WTC11 (cell line): ENCODE measurements at regions not wholly inside any gene's neighbourhood (a gene's known extent, or its start where the extent isn't known, plus 50 kb on each side); places are given as distances from the start of the nearest gene placed in this dataset.

Source experiments
- ATAC-seq: fragments of 200-7000 bp; cut with Tn5 transposase; 2 replicates; pipeline ENCODE4 v1.10.0; 2021; ENCODE audit warnings: mild to moderate bottlenecking, moderate library complexity
- CTCF ChIA-PET: fragments of 300-600 bp; sonication (Branson Sonifier 250); formaldehyde crosslinking; loops from one replicate; lab custom pipeline; 2021; ENCODE audit warnings: antibody characterized with exemption; lab: Charles Lee
- POLR2A ChIA-PET: fragments of 350-600 bp; sonication (Branson Sonifier 250); formaldehyde crosslinking; loops from one replicate; lab custom pipeline; 2021; ENCODE audit warnings: antibody characterized with exemption; lab: Charles Lee
- DNase-seq: peaks from one replicate; pipeline ENCODE4 v3.0.0; 2021; ENCODE audit warnings: low spot score
- H3K27ac Mint-ChIP-seq: 2 replicates; pipeline ENCODE4 v1.8.0; 2021; ENCODE audit warnings: mixed read lengths
- H3K27me3 Mint-ChIP-seq: 2 replicates; pipeline ENCODE4 v1.8.0; 2021; ENCODE audit warnings: low read depth, mild to moderate bottlenecking, moderate library complexity, mixed read lengths
- H3K36me3 Mint-ChIP-seq: 2 replicates; pipeline ENCODE4 v1.8.0; 2021; ENCODE audit warnings: mixed read lengths
- H3K4me1 Mint-ChIP-seq: 2 replicates; pipeline ENCODE4 v1.8.0; 2022; ENCODE audit warnings: mixed read lengths
- H3K4me3 Mint-ChIP-seq: 2 replicates; pipeline ENCODE4 v1.8.0; 2021; ENCODE audit warnings: mild to moderate bottlenecking, moderate library complexity, mixed read lengths
- H3K9me3 Mint-ChIP-seq: 2 replicates; pipeline ENCODE4 v1.8.0; 2021; ENCODE audit warnings: mixed read lengths
- CREB1 ChIP-seq: sonication (generic); formaldehyde crosslinking; IDR thresholded peaks from 2 replicates; pipeline ENCODE4 v1.8.0; 2023; ENCODE audit warnings: mild to moderate bottlenecking, missing genetic modification reagents
- CREM ChIP-seq: sonication (generic); formaldehyde crosslinking; IDR thresholded peaks from 2 replicates; pipeline ENCODE4 v1.8.1; 2022; ENCODE audit warnings: mild to moderate bottlenecking, missing genetic modification reagents, moderate library complexity
- CTCF ChIP-seq: fragments of 200-600 bp; IDR thresholded peaks from 2 replicates; pipeline ENCODE4 v1.8.0; 2022; ENCODE audit warnings: antibody characterized with exemption
- E2F1 ChIP-seq: sonication (generic); formaldehyde crosslinking; IDR thresholded peaks from 2 replicates; pipeline ENCODE4 v1.8.0; 2022; ENCODE audit warnings: mild to moderate bottlenecking, missing genetic modification reagents
- FOXK1 ChIP-seq: sonication (generic); formaldehyde crosslinking; IDR thresholded peaks from 2 replicates; pipeline ENCODE4 v1.8.0; 2022; ENCODE audit warnings: mild to moderate bottlenecking, moderate library complexity, missing genetic modification reagents
- GTF2I ChIP-seq: fragments of 250-450 bp; sonication (Bioruptor Pico); conservative IDR thresholded peaks from 2 replicates; pipeline ENCODE4 v1.4.0; 2021; ENCODE audit warnings: mild to moderate bottlenecking
- MLX ChIP-seq: sonication (generic); formaldehyde crosslinking; IDR thresholded peaks from 2 replicates; pipeline ENCODE4 v1.8.1; 2023; ENCODE audit warnings: mild to moderate bottlenecking, missing genetic modification reagents, moderate library complexity
- MYBL2 ChIP-seq: sonication (generic); formaldehyde crosslinking; IDR thresholded peaks from 2 replicates; pipeline ENCODE4 v1.8.1; 2023; ENCODE audit warnings: mild to moderate bottlenecking, moderate library complexity, missing genetic modification reagents
- NR1H2 ChIP-seq: sonication (generic); formaldehyde crosslinking; IDR thresholded peaks from 2 replicates; pipeline ENCODE4 v1.9.0; 2021; ENCODE audit warnings: mild to moderate bottlenecking, moderate library complexity, missing genetic modification reagents
- NR2C2 ChIP-seq: sonication (generic); formaldehyde crosslinking; IDR thresholded peaks from 2 replicates; pipeline ENCODE4 v1.8.0; 2022; ENCODE audit warnings: mild to moderate bottlenecking, missing genetic modification reagents
- PRRX2 ChIP-seq: fragments of 250-450 bp; sonication (Bioruptor Pico); IDR thresholded peaks from 2 replicates; pipeline ENCODE4 v1.8.0; 2021; ENCODE audit warnings: mild to moderate bottlenecking
- SP1 ChIP-seq: sonication (generic); formaldehyde crosslinking; conservative IDR thresholded peaks from 2 replicates; pipeline ENCODE4 v1.8.1; 2022; ENCODE audit warnings: missing genetic modification reagents
- TEAD4 ChIP-seq: sonication (generic); formaldehyde crosslinking; IDR thresholded peaks from 2 replicates; pipeline ENCODE4 v1.8.0; 2022; ENCODE audit warnings: mild to moderate bottlenecking, missing genetic modification reagents
- TP53 ChIP-seq: sonication (generic); formaldehyde crosslinking; IDR thresholded peaks from 2 replicates; pipeline ENCODE4 v1.8.1; 2023; ENCODE audit warnings: mild to moderate bottlenecking, missing genetic modification reagents
- USF2 ChIP-seq: sonication (generic); formaldehyde crosslinking; IDR thresholded peaks from 2 replicates; pipeline ENCODE4 v1.8.1; 2023; ENCODE audit warnings: mild to moderate bottlenecking, missing genetic modification reagents, moderate library complexity
- ZNF232 ChIP-seq: sonication (generic); formaldehyde crosslinking; IDR thresholded peaks from 2 replicates; pipeline ENCODE4 v1.8.0; 2022; ENCODE audit warnings: mild to moderate bottlenecking, missing genetic modification reagents
- ZNF423 ChIP-seq: fragments of 250-450 bp; sonication (Bioruptor Pico); IDR thresholded peaks from 2 replicates; pipeline ENCODE4 v2.1.2; 2022; ENCODE audit warnings: mild to moderate bottlenecking, moderate library complexity
- ZNF671 ChIP-seq: fragments of 250-450 bp; sonication (Bioruptor Pico); IDR thresholded peaks from 2 replicates; pipeline ENCODE4 v1.8.0; 2021; ENCODE audit warnings: mild to moderate bottlenecking
- TF ChIP-seq, protein P1 (sequence below): sonication (generic); formaldehyde crosslinking; IDR thresholded peaks from 2 replicates; pipeline ENCODE4 v1.8.0; 2022; ENCODE audit warnings: mild to moderate bottlenecking, missing genetic modification reagents
- TF ChIP-seq, protein P2 (sequence below): sonication (generic); formaldehyde crosslinking; IDR thresholded peaks from 2 replicates; pipeline ENCODE4 v1.8.1; 2022; ENCODE audit warnings: missing genetic modification reagents, borderline replicate concordance
- TF ChIP-seq, protein P3 (sequence below): sonication (generic); formaldehyde crosslinking; IDR thresholded peaks from 2 replicates; pipeline ENCODE4 v1.8.0; 2022; ENCODE audit warnings: mild to moderate bottlenecking, missing genetic modification reagents
- TF ChIP-seq, protein P4 (sequence below): sonication (generic); formaldehyde crosslinking; IDR thresholded peaks from 2 replicates; pipeline ENCODE4 v1.8.1; 2023; ENCODE audit warnings: mild to moderate bottlenecking, moderate library complexity, missing genetic modification reagents
- TF ChIP-seq, protein P5 (sequence below): fragments of 250-450 bp; sonication (Bioruptor Pico); conservative IDR thresholded peaks from 2 replicates; pipeline ENCODE4 v1.9.0; 2021; ENCODE audit warnings: mild to moderate bottlenecking
- TF ChIP-seq, protein P6 (sequence below): sonication (generic); formaldehyde crosslinking; IDR thresholded peaks from 2 replicates; pipeline ENCODE4 v1.8.1; 2022; ENCODE audit warnings: low read depth, mild to moderate bottlenecking, moderate library complexity, missing genetic modification reagents, borderline replicate concordance

GRCh38 chr3:16026753-16027152, 147.7 kb upstream of the GALNT15 start:
- POLR2A ChIA-PET: no interaction called here
- Mint-ChIP-seq H3K27me3 (peaks cover 36% of the 10 kb centered on the region), H3K9me3 (peaks cover 18% of the 10 kb centered on the region), H3K36me3 (peaks cover 5% of the 10 kb centered on the region), H3K4me3 (no peak overlapping the region), H3K27ac (no peak overlapping the region), H3K4me1 (no peaks in the 10 kb centered on the region)
- TF ChIP-seq ZNF423 (CRISPR knock-in tag): no peak
- no peak for TF ChIP-seq SP1 (CRISPR knock-in tag)
- TF ChIP-seq, protein P1, sequence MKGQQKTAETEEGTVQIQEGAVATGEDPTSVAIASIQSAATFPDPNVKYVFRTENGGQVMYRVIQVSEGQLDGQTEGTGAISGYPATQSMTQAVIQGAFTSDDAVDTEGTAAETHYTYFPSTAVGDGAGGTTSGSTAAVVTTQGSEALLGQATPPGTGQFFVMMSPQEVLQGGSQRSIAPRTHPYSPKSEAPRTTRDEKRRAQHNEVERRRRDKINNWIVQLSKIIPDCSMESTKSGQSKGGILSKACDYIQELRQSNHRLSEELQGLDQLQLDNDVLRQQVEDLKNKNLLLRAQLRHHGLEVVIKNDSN (CRISPR knock-in tag): no peak
- TF ChIP-seq, protein P2, sequence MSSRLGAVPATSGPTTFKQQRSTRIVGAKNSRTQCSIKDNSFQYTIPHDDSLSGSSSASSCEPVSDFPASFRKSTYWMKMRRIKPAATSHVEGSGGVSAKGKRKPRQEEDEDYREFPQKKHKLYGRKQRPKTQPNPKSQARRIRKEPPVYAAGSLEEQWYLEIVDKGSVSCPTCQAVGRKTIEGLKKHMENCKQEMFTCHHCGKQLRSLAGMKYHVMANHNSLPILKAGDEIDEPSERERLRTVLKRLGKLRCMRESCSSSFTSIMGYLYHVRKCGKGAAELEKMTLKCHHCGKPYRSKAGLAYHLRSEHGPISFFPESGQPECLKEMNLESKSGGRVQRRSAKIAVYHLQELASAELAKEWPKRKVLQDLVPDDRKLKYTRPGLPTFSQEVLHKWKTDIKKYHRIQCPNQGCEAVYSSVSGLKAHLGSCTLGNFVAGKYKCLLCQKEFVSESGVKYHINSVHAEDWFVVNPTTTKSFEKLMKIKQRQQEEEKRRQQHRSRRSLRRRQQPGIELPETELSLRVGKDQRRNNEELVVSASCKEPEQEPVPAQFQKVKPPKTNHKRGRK (CRISPR knock-in tag): no peak
- no peak for TF ChIP-seq E2F1
- TF ChIP-seq NR1H2 (CRISPR knock-in tag): no peak
- TF ChIP-seq MYBL2 (CRISPR knock-in tag): no peak
- no peak for TF ChIP-seq CTCF
- TF ChIP-seq, protein P3, sequence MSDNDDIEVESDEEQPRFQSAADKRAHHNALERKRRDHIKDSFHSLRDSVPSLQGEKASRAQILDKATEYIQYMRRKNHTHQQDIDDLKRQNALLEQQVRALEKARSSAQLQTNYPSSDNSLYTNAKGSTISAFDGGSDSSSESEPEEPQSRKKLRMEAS (CRISPR knock-in tag): no peak
- ATAC-seq: no peak
- CTCF ChIA-PET: interaction anchor here (1.0 kb wide), 1 partner anchor 52 kb away, joined by 3 read pairs; no protein-coding TSS in a partner anchor
- DNase-seq: no peak

DNA sequence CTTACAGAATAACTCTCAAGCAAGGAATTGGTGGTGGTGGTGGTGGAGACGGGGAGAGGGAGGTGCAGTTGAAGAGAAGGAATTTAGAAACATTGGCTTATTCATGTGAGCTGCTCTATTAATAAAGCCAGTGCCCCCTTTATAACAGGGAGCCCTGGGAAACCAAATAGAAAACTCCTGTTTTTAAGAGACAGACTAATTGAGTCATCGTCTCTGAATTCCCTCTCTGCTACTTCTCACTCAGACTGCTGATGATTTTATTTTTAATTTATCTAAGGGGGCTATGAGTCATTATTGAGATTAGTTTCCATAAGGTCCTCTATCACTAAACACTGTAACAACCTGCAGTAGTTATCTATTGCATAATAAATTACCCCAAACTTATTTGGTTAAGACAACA, 145.9 kb upstream of the GALNT15 start:
- peaks cover 18% of the 10 kb centered on the region for H3K27me3 Mint-ChIP-seq
- H3K27ac Mint-ChIP-seq: no peak overlapping the region
- ChIA-PET POLR2A (no interaction called here), CTCF (no interaction called here)
- ATAC-seq: no peak
- peaks cover 7% of the 10 kb centered on the region for H3K9me3 Mint-ChIP-seq
- DNase-seq: no peak
- H3K4me3 Mint-ChIP-seq: no peak overlapping the region
- H3K4me1 Mint-ChIP-seq: no peaks in the 10 kb centered on the region
- peaks cover 5% of the 10 kb centered on the region for H3K36me3 Mint-ChIP-seq
- TF ChIP-seq NR2C2 (CRISPR knock-in tag) (no peak), TP53 (CRISPR knock-in tag) (no peak), ZNF232 (CRISPR knock-in tag) (no peak), GTF2I (CRISPR knock-in tag) (no peak), TEAD4 (CRISPR knock-in tag) (no peak), USF2 (no peak), PRRX2 (CRISPR knock-in tag) (no peak), MLX (CRISPR knock-in tag) (no peak), CREM (CRISPR knock-in tag) (no peak), FOXK1 (CRISPR knock-in tag) (no peak), CREB1 (CRISPR knock-in tag) (no peak), ZNF671 (CRISPR knock-in tag) (no peak)
- TF ChIP-seq, protein P4, sequence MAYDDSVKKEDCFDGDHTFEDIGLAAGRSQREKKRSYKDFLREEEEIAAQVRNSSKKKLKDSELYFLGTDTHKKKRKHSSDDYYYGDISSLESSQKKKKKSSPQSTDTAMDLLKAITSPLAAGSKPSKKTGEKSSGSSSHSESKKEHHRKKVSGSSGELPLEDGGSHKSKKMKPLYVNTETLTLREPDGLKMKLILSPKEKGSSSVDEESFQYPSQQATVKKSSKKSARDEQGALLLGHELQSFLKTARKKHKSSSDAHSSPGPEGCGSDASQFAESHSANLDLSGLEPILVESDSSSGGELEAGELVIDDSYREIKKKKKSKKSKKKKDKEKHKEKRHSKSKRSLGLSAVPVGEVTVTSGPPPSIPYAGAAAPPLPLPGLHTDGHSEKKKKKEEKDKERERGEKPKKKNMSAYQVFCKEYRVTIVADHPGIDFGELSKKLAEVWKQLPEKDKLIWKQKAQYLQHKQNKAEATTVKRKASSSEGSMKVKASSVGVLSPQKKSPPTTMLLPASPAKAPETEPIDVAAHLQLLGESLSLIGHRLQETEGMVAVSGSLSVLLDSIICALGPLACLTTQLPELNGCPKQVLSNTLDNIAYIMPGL (CRISPR knock-in tag): no peak
- TF ChIP-seq, protein P5, sequence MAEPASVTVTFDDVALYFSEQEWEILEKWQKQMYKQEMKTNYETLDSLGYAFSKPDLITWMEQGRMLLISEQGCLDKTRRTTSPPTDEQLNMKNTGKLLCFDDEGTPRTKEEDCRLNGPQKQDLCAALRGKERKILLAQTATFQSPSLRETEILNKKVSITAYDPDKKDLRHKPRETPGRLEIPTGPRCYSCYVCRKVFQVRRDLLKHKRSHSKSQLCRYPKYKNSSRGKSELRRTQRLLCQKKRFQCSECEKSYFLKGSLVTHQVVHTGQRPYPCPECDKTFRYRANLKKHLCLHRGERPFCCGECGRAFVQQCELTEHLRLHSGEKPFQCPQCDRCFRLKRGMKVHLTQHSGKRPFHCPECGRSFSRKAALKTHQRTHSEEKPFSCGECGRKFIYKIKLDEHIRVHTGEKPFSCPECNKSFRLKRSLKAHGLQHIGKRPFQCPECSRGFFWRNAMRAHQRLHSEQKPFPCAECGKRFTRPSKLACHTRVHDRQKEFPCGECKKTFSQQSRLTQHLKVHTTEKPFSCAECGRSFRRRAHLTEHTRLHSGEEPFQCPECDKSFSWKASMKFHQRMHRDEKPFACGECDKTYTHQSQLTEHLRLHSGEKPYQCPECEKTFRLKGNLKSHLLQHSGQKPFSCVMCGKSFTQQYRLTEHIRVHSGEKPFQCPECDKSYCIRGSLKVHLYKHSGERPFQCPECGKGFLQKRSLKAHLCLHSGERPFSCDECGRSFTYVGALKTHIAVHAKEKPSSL: no peak
- TF ChIP-seq, protein P6, sequence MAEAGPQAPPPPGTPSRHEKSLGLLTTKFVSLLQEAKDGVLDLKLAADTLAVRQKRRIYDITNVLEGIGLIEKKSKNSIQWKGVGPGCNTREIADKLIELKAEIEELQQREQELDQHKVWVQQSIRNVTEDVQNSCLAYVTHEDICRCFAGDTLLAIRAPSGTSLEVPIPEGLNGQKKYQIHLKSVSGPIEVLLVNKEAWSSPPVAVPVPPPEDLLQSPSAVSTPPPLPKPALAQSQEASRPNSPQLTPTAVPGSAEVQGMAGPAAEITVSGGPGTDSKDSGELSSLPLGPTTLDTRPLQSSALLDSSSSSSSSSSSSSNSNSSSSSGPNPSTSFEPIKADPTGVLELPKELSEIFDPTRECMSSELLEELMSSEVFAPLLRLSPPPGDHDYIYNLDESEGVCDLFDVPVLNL: no peak
